ENCODE measurements at regions not wholly inside any gene's neighbourhood (a gene's known extent, or its start where the extent isn't known, plus 50 kb on each side); places are given as distances from the start of the nearest gene placed in this dataset.

- TF ChIP-seq CTCF (IDR thresholded peaks at IDR 0.05; ENCODE audit: insufficient read depth, low read length), result no peak
- TF ChIP-seq, protein P1, sequence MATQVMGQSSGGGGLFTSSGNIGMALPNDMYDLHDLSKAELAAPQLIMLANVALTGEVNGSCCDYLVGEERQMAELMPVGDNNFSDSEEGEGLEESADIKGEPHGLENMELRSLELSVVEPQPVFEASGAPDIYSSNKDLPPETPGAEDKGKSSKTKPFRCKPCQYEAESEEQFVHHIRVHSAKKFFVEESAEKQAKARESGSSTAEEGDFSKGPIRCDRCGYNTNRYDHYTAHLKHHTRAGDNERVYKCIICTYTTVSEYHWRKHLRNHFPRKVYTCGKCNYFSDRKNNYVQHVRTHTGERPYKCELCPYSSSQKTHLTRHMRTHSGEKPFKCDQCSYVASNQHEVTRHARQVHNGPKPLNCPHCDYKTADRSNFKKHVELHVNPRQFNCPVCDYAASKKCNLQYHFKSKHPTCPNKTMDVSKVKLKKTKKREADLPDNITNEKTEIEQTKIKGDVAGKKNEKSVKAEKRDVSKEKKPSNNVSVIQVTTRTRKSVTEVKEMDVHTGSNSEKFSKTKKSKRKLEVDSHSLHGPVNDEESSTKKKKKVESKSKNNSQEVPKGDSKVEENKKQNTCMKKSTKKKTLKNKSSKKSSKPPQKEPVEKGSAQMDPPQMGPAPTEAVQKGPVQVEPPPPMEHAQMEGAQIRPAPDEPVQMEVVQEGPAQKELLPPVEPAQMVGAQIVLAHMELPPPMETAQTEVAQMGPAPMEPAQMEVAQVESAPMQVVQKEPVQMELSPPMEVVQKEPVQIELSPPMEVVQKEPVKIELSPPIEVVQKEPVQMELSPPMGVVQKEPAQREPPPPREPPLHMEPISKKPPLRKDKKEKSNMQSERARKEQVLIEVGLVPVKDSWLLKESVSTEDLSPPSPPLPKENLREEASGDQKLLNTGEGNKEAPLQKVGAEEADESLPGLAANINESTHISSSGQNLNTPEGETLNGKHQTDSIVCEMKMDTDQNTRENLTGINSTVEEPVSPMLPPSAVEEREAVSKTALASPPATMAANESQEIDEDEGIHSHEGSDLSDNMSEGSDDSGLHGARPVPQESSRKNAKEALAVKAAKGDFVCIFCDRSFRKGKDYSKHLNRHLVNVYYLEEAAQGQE (IDR thresholded peaks at IDR 0.05; ENCODE audit: insufficient replicate concordance, low read depth), result no peak
- TF ChIP-seq POLR2AphosphoS5 (IDR thresholded peaks at IDR 0.05; ENCODE audit: low read depth), result no peak
- TF ChIP-seq GABPA (IDR thresholded peaks at IDR 0.05; ENCODE audit: low read depth), result no peak
Observed at GRCh38 chr1:244273845-244274619, 177.7 kb downstream of the ADSS2 start.
